Muscle of leg (tissue), 3 donors: ENCODE measurements at regions not wholly inside any gene's neighbourhood (a gene's known extent, or its start where the extent isn't known, plus 50 kb on each side); places are given as distances from the start of the nearest gene placed in this dataset.
A peak's percentile ranks its signal among the peaks of the same experiment; 100 is the strongest.
"Not testable (repeated sequence)": the region's sequence is repeated elsewhere in the genome, so short reads cannot be mapped to it uniquely, and the experiment has no call there.

Source experiments
- DNase-seq: peaks from one replicate; pipeline ENCODE4 v3.0.0; 2013
- H3K27ac ChIP-seq: one replicate; pipeline ENCODE4 v1.5.1; 2013; ENCODE audit warnings: mild to moderate bottlenecking, low read length, control low read depth
- H3K27me3 ChIP-seq: one replicate; pipeline ENCODE4 v1.6.1; 2013; ENCODE audit warnings: low read length; ENCODE audit not compliant: control insufficient read depth, insufficient read depth
- H3K36me3 ChIP-seq: one replicate; pipeline ENCODE4 v1.6.1; 2013; ENCODE audit warnings: low read length; ENCODE audit not compliant: control insufficient read depth, insufficient read depth
- H3K4me1 ChIP-seq: one replicate; pipeline ENCODE4 v1.6.1; 2013; ENCODE audit warnings: low read length; ENCODE audit not compliant: control insufficient read depth, insufficient read depth
- H3K4me3 ChIP-seq: one replicate; pipeline ENCODE4 v1.5.1; 2013; ENCODE audit warnings: low read length, control low read depth
- H3K9me3 ChIP-seq: replicated peaks from 2 replicates; pipeline ENCODE4 v1.6.1; 2013; ENCODE audit warnings: low read depth, low read length; ENCODE audit not compliant: control insufficient read depth
- WGBS: methylation state at CpG from one replicate; pipeline ENCODE4 v1.1.5; 2013; ENCODE audit warnings: missing lambda C conversion rate; ENCODE audit not compliant: insufficient coverage; 5-methylcytosine and 5-hydroxymethylcytosine counted together

- not testable (repeated sequence) for H3K4me1 ChIP-seq, H3K27me3 ChIP-seq, H3K4me3 ChIP-seq, H3K36me3 ChIP-seq, H3K27ac ChIP-seq, DNase-seq, H3K9me3 ChIP-seq
- WGBS = no CpG with 5 or more reads among the region's 4 CpGs
Measured at GRCh38 chr1:59206616-59207015, 90.3 kb upstream of the FGGY start.

- H3K27me3 ChIP-seq, H3K36me3 ChIP-seq, H3K4me3 ChIP-seq, H3K27ac ChIP-seq, H3K4me1 ChIP-seq, H3K9me3 ChIP-seq, DNase-seq: not testable (repeated sequence)
- WGBS = no CpG with 5 or more reads among the region's 3 CpGs
Measured at GRCh38 chr1:59210430-59210829, 86.5 kb upstream of the FGGY start.

GRCh38 chr1:59212706-59213105 lies 84.2 kb upstream of the FGGY start:
- Histone ChIP-seq H3K4me1 (no peaks in the 10 kb centered on the region), H3K27me3 (no peaks in the 10 kb centered on the region), H3K4me3 (no peak overlapping the region), H3K27ac (no peak overlapping the region), H3K9me3 (no peaks in the 10 kb centered on the region), H3K36me3 (no peaks in the 10 kb centered on the region)
- 100% methylated on average over 1 of the region's 3 CpGs for WGBS
- no peak for DNase-seq

GRCh38 chr1:59214248-59215208 lies 82.4 kb upstream of the FGGY start:
- Histone ChIP-seq H3K27ac (no peak overlapping the region), H3K4me3 (no peak overlapping the region), H3K4me1 (no peaks in the 10 kb centered on the region), H3K27me3 (no peaks in the 10 kb centered on the region), H3K36me3 (no peaks in the 10 kb centered on the region), H3K9me3 (no peaks in the 10 kb centered on the region)
- 41% methylated on average over 8 of the region's 10 CpGs for WGBS
- no peak for DNase-seq

- WGBS = 91% methylated on average over 5 of the region's 6 CpGs
- no peaks in the 10 kb centered on the region for H3K27me3 ChIP-seq
- DNase-seq = no peak
- H3K27ac ChIP-seq = no peak overlapping the region
- no peaks in the 10 kb centered on the region for H3K9me3 ChIP-seq
- H3K4me1 ChIP-seq = peaks cover 6% of the 10 kb centered on the region
- H3K4me3 ChIP-seq = no peak overlapping the region
- H3K36me3 ChIP-seq = no peaks in the 10 kb centered on the region
Measured at GRCh38 chr1:59215766-59216291, 81.1 kb upstream of the FGGY start.

GRCh38 chr1:59217439-59217838 lies 79.5 kb upstream of the FGGY start:
- WGBS = 83% methylated on average over 1 of the region's 2 CpGs
- H3K4me1 ChIP-seq, H3K4me3 ChIP-seq, H3K27ac ChIP-seq, H3K27me3 ChIP-seq, H3K9me3 ChIP-seq, H3K36me3 ChIP-seq, DNase-seq: not testable (repeated sequence)

- Histone ChIP-seq H3K36me3 (no peaks in the 10 kb centered on the region), H3K4me3 (no peak overlapping the region), H3K27ac (no peak overlapping the region), H3K4me1 (peaks cover 9% of the 10 kb centered on the region), H3K9me3 (no peaks in the 10 kb centered on the region), H3K27me3 (no peaks in the 10 kb centered on the region)
- no peak for DNase-seq
- 60% methylated on average over 1 of the region's 5 CpGs for WGBS
Measured at GRCh38 chr1:59218521-59219236, 78.2 kb upstream of the FGGY start.

GRCh38 chr1:59219916-59220315 lies 77.0 kb upstream of the FGGY start:
- Histone ChIP-seq H3K27me3 (no peaks in the 10 kb centered on the region), H3K4me3 (no peak overlapping the region), H3K4me1 (peaks cover 14% of the 10 kb centered on the region), H3K27ac (no peak overlapping the region), H3K36me3 (no peaks in the 10 kb centered on the region), H3K9me3 (no peaks in the 10 kb centered on the region)
- no CpG with 5 or more reads among the region's 2 CpGs for WGBS
- no peak for DNase-seq

GRCh38 chr1:59220356-59220755 lies 76.5 kb upstream of the FGGY start:
- Histone ChIP-seq H3K4me3 (no peak overlapping the region), H3K9me3 (no peaks in the 10 kb centered on the region), H3K27me3 (no peaks in the 10 kb centered on the region), H3K4me1 (peaks cover 14% of the 10 kb centered on the region), H3K27ac (no peak overlapping the region), H3K36me3 (no peaks in the 10 kb centered on the region)
- WGBS = 54% methylated on average over 5 of the region's 5 CpGs
- peak; percentile 24 for DNase-seq

- Histone ChIP-seq H3K4me3 (no peak overlapping the region), H3K9me3 (no peaks in the 10 kb centered on the region), H3K4me1 (peaks cover 14% of the 10 kb centered on the region), H3K27me3 (no peaks in the 10 kb centered on the region), H3K27ac (peak overlapping the region; percentile 13), H3K36me3 (no peaks in the 10 kb centered on the region)
- DNase-seq = peak; percentile 69
- WGBS = 22% methylated on average over 1 of the region's 2 CpGs
Measured at GRCh38 chr1:59223198-59223597, 73.7 kb upstream of the FGGY start.
